ENCODE measurements at regions not wholly inside any gene's neighbourhood (a gene's known extent, or its start where the extent isn't known, plus 50 kb on each side); places are given as distances from the start of the nearest gene placed in this dataset.

DNA sequence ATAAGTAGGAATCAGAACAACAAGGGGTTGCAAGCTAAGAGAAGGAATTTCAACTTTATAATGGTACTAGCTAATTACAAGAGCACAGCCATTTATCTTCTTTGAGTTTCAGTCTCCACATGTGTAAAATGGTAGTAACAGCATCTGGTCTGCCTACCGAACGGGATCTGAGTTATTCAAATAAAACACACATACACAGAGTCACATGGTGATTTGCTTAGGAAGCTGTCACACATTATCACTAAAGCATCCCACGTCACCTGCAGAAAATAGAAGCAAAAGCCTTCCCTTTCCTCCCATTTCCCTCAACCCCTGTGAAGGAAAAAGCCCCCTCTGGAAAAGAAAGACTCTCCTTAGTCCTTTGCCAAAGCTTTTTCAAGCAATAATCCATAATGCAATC is 389.7 kb downstream of the OMA1 start:
- TF ChIP-seq CTCF (IDR thresholded peaks at IDR 0.05): no peak
- no peak overlapping the region for H3K4me3 Mint-ChIP-seq
- H3K36me3 Mint-ChIP-seq (ENCODE audit: low read depth): no peaks in the 10 kb centered on the region
- ATAC-seq (ENCODE audit: low read depth) (no peak), DNase-seq (no peak)
- H3K4me1 Mint-ChIP-seq: peaks cover 3% of the 10 kb centered on the region
- CTCF ChIA-PET: no interaction called here
- H3K27me3 Mint-ChIP-seq: no peaks in the 10 kb centered on the region
- POLR2A ChIA-PET: no interaction called here
- H3K9me3 Mint-ChIP-seq: no peaks in the 10 kb centered on the region
- no peak overlapping the region for H3K27ac Mint-ChIP-seq
- intact Hi-C loops (cut with micrococcal nuclease): loop anchor here (5.0 kb wide), 1 partner anchor 60 kb away; no protein-coding TSS in a partner anchor

- no peak for DNase-seq
- H3K4me1 Mint-ChIP-seq: peaks cover 3% of the 10 kb centered on the region
- no peak for TF ChIP-seq CTCF (IDR thresholded peaks at IDR 0.05)
These were observed 390.4 kb downstream of the OMA1 start for GRCh38 chr1:58156124-58156468.

GRCh38 chr1:58155418-58156123 is 391.0 kb downstream of the OMA1 start:
- no peak overlapping the region for H3K27ac Mint-ChIP-seq
- H3K9me3 Mint-ChIP-seq: no peaks in the 10 kb centered on the region
- no peaks in the 10 kb centered on the region for H3K36me3 Mint-ChIP-seq (ENCODE audit: low read depth)
- no peak for TF ChIP-seq CTCF (IDR thresholded peaks at IDR 0.05)
- no peaks in the 10 kb centered on the region for H3K27me3 Mint-ChIP-seq
- intact Hi-C loops (cut with micrococcal nuclease): loop anchor here (5.0 kb wide), 1 partner anchor 58 kb away; no protein-coding TSS in a partner anchor
- ChIA-PET POLR2A (no interaction called here), CTCF (interaction anchor here (1.5 kb wide), 1 partner anchor 9 kb away, joined by 4 read pairs; no protein-coding TSS in a partner anchor)
- no peak for DNase-seq
- H3K4me3 Mint-ChIP-seq: no peak overlapping the region
- H3K4me1 Mint-ChIP-seq: peaks cover 3% of the 10 kb centered on the region
- no peak for ATAC-seq (ENCODE audit: low read depth)

More at GRCh38 chr1:58156124-58156468, 390.4 kb downstream of the OMA1 start:
- Mint-ChIP-seq H3K27me3 (no peaks in the 10 kb centered on the region), H3K36me3 (ENCODE audit: low read depth) (no peaks in the 10 kb centered on the region), H3K9me3 (no peaks in the 10 kb centered on the region), H3K27ac (no peak overlapping the region), H3K4me3 (no peak overlapping the region)
- CTCF ChIA-PET: interaction anchor here (1.5 kb wide), 1 partner anchor 8 kb away, joined by 4 read pairs; no protein-coding TSS in a partner anchor
- POLR2A ChIA-PET: no interaction called here
- intact Hi-C loops (cut with micrococcal nuclease): loop anchor here (5.0 kb wide), 1 partner anchor 59 kb away; no protein-coding TSS in a partner anchor
- peak; percentile 42 for ATAC-seq (ENCODE audit: low read depth)

GRCh38 chr1:58154256-58154655 is 392.3 kb downstream of the OMA1 start:
- CTCF ChIA-PET: interaction anchor here (1.5 kb wide), 1 partner anchor 10 kb away, joined by 4 read pairs; no protein-coding TSS in a partner anchor
- H3K4me3 Mint-ChIP-seq: no peak overlapping the region
- DNase-seq: no peak
- peaks cover 3% of the 10 kb centered on the region for H3K4me1 Mint-ChIP-seq
- intact Hi-C loops (cut with micrococcal nuclease): no loop called here
- H3K27ac Mint-ChIP-seq: no peak overlapping the region
- POLR2A ChIA-PET: no interaction called here
- TF ChIP-seq CTCF (IDR thresholded peaks at IDR 0.05): no peak
- no peaks in the 10 kb centered on the region for H3K36me3 Mint-ChIP-seq (ENCODE audit: low read depth)
- no peaks in the 10 kb centered on the region for H3K9me3 Mint-ChIP-seq
- H3K27me3 Mint-ChIP-seq: peaks cover 3% of the 10 kb centered on the region
- ATAC-seq (ENCODE audit: low read depth): no peak

- Mint-ChIP-seq H3K4me3 (no peak overlapping the region), H3K27ac (no peak overlapping the region), H3K36me3 (ENCODE audit: low read depth) (no peaks in the 10 kb centered on the region), H3K27me3 (peaks cover 3% of the 10 kb centered on the region), H3K4me1 (peaks cover 3% of the 10 kb centered on the region), H3K9me3 (no peaks in the 10 kb centered on the region)
- intact Hi-C loops (cut with micrococcal nuclease): no loop called here
- ATAC-seq (ENCODE audit: low read depth): no peak
- ChIA-PET POLR2A (no interaction called here), CTCF (no interaction called here)
- no peak for TF ChIP-seq CTCF (IDR thresholded peaks at IDR 0.05)
- no peak for DNase-seq
These were observed 393.8 kb downstream of the OMA1 start for GRCh38 chr1:58152697-58153096.
